Fibroblast of villous mesenchyme (primary cell): ENCODE measurements at regions not wholly inside any gene's neighbourhood (a gene's known extent, or its start where the extent isn't known, plus 50 kb on each side); places are given as distances from the start of the nearest gene placed in this dataset.

Experiments
- DNase-seq: peaks from one replicate; pipeline ENCODE4 v3.0.0-alpha.2; 2010; ENCODE audit warnings: low read depth
- H3K4me3 ChIP-seq: 2 replicates; pipeline ENCODE4 v1.5.1; 2011; ENCODE audit warnings: low read depth, mild to moderate bottlenecking, low read length
- CTCF ChIP-seq: IDR thresholded peaks from 2 replicates; pipeline ENCODE4 v1.5.1; 2012; ENCODE audit warnings: low read depth, mild to moderate bottlenecking, low read length; ENCODE audit not compliant: insufficient read depth

GRCh38 chr13:63901630-63902029 lies 2486.0 kb upstream of the PCDH20 start:
- no peak overlapping the region for H3K4me3 ChIP-seq
- TF ChIP-seq CTCF = no peak
- DNase-seq = no peak

GRCh38 chr13:63900406-63900805 lies 2484.8 kb upstream of the PCDH20 start:
- H3K4me3 ChIP-seq = no peak overlapping the region
- DNase-seq = no peak
- TF ChIP-seq CTCF = no peak

- H3K4me3 ChIP-seq = no peak overlapping the region
- TF ChIP-seq CTCF = no peak
- no peak for DNase-seq
Measured at GRCh38 chr13:63896321-63896720, 2480.7 kb upstream of the PCDH20 start.

- TF ChIP-seq CTCF = no peak
- DNase-seq = no peak
- H3K4me3 ChIP-seq = no peak overlapping the region
Measured at GRCh38 chr13:63882052-63882451, 2466.4 kb upstream of the PCDH20 start.

- no peak for TF ChIP-seq CTCF
- H3K4me3 ChIP-seq = no peak overlapping the region
- no peak for DNase-seq
Measured at GRCh38 chr13:63880705-63881104, 2465.1 kb upstream of the PCDH20 start.

- no peak for TF ChIP-seq CTCF
- DNase-seq = no peak
- no peak overlapping the region for H3K4me3 ChIP-seq
Measured at GRCh38 chr13:63873936-63874335, 2458.3 kb upstream of the PCDH20 start.

GRCh38 chr13:63864171-63864902 lies 2448.7 kb upstream of the PCDH20 start:
- H3K4me3 ChIP-seq = no peak overlapping the region
- TF ChIP-seq CTCF = no peak

More at GRCh38 chr13:63864171-63864902, 2448.7 kb upstream of the PCDH20 start:
- DNase-seq = no peak
